ENCODE measurements at regions not wholly inside any gene's neighbourhood (a gene's known extent, or its start where the extent isn't known, plus 50 kb on each side); places are given as distances from the start of the nearest gene placed in this dataset.

DNA sequence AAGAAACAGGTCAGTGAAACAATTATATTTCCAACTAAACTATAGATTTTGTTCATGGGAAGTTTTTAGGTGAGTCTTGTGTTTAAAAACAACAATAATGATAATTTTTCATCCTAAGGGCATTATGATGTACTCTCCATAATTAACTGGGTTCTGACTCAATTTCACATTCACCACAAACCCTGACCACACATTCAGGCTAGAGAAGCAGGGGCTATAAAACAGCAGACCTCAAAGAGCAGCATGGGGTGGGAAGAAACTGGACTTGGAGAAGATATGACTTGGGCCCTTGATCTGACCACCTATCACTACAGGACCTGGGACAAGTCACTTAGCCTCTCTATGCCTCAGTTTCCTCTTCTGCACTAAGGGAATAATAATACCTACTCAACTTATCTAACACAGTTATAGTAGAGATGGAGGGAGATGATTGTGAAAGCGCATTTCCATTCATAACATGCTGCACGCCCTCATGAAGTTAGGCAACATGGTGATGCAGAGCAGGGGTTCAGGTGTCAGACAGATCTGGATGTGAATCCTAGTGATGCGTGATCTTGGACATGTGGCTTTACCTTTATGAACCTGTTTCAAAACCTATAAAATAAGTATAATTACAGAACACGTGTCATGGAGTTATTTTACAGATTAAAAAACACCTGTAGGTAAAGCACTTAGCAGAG, 63.0 kb upstream of the ACP3 start:
- no peaks in the 10 kb centered on the region for H3K9me3 Mint-ChIP-seq
- DNase-seq (ENCODE audit: low read depth, low spot score): no peak
- H3K36me3 Mint-ChIP-seq (ENCODE audit: low read depth): no peaks in the 10 kb centered on the region
- H3K4me1 Mint-ChIP-seq: no peaks in the 10 kb centered on the region
- no peak for TF ChIP-seq CTCF (conservative IDR thresholded peaks at IDR 0.05)
- H3K27ac Mint-ChIP-seq (ENCODE audit: unreplicated experiment): no peak overlapping the region
- no peak overlapping the region for H3K4me3 Mint-ChIP-seq
- peaks cover 2% of the 10 kb centered on the region for H3K27me3 Mint-ChIP-seq (ENCODE audit: low read depth)

DNA sequence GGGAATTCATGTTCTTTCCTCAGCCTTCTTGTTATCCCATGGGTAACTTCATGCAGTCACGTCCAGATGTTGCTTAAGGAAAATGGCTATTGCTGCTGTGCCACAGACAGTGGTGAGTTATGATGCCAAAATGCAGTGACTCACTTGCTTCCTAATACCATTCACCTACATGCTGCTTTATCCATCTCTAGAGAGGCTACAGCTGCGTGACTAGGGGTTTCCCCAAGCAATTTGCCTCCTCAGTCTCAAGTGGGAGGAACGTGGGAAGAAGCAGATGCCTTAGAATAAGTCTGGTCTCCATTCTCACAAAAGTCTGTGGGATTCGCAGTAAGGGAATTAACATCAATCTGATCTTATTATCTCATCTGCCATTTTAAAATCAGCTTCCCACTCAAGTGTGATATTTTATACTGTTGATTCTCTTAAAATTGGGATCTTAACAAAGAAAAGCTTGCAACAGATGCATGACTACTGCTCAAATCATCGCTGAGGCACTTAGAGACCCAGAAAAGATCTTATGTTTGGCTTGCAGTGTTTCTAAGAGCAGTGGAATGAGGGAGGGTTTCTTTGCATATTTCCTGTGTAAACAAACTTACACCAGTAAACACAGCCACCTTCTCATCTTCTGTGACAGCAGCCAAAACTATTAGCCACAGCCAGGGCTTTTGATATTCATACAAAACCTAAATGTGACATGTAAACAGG, 62.0 kb upstream of the ACP3 start:
- Mint-ChIP-seq H3K9me3 (no peaks in the 10 kb centered on the region), H3K36me3 (ENCODE audit: low read depth) (no peaks in the 10 kb centered on the region), H3K27ac (ENCODE audit: unreplicated experiment) (no peak overlapping the region), H3K27me3 (ENCODE audit: low read depth) (peaks cover 3% of the 10 kb centered on the region), H3K4me1 (no peaks in the 10 kb centered on the region), H3K4me3 (no peak overlapping the region)
- no peak for TF ChIP-seq CTCF (conservative IDR thresholded peaks at IDR 0.05)
- DNase-seq (ENCODE audit: low read depth, low spot score): no peak

DNA sequence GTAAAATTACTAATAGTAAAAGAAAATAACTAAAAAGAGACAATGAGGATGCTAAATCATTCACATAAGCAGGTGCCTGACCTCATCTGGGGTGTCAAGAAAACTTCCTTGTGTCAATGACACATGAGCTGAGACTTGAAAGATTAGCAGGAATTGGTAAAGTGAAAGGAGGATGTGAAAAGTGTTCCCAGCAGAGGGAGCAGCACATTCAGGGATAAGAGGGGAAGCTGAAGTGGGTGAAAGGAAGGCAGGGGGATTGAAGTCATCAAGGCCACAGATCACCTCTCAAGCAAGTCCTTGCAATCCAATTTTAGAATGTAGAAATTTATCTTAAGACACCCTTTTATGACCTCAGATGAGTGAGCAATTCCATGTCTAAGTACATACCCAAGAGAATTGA, 60.2 kb upstream of the ACP3 start:
- no peaks in the 10 kb centered on the region for H3K4me1 Mint-ChIP-seq
- no peaks in the 10 kb centered on the region for H3K36me3 Mint-ChIP-seq (ENCODE audit: low read depth)
- H3K4me3 Mint-ChIP-seq: no peak overlapping the region
- no peak overlapping the region for H3K27ac Mint-ChIP-seq (ENCODE audit: unreplicated experiment)
- peak; percentile 24 for DNase-seq (ENCODE audit: low read depth, low spot score)
- no peaks in the 10 kb centered on the region for H3K9me3 Mint-ChIP-seq
- TF ChIP-seq CTCF (conservative IDR thresholded peaks at IDR 0.05): peak; percentile 65
- H3K27me3 Mint-ChIP-seq (ENCODE audit: low read depth): peaks cover 3% of the 10 kb centered on the region

DNA sequence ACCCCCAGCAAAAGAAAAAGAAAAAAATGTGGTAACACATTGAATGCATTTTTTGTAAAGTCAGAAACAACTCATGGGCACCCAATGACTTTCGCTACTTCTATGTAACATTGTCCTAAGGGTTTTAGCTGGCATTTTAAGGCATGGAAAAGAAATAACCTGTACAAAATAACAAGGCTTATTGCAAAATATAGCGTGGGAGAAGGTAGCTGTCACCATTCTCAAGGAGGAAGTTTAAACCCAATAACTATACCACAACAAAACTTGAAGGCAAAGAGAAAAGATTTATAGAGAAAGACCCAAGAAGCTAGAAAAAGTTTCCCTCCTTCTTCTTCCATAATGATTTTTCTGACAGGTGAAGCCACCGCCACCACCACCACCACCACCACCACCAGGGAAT, 55.7 kb upstream of the ACP3 start:
- Mint-ChIP-seq H3K36me3 (ENCODE audit: low read depth) (no peaks in the 10 kb centered on the region), H3K4me3 (no peak overlapping the region), H3K27ac (ENCODE audit: unreplicated experiment) (no peak overlapping the region), H3K27me3 (ENCODE audit: low read depth) (peaks cover 3% of the 10 kb centered on the region), H3K9me3 (peaks cover 2% of the 10 kb centered on the region), H3K4me1 (no peaks in the 10 kb centered on the region)
- no peak for TF ChIP-seq CTCF (conservative IDR thresholded peaks at IDR 0.05)
- no peak for DNase-seq (ENCODE audit: low read depth, low spot score)

- Mint-ChIP-seq H3K4me1 (no peaks in the 10 kb centered on the region), H3K4me3 (no peak overlapping the region), H3K36me3 (ENCODE audit: low read depth) (no peaks in the 10 kb centered on the region), H3K27ac (ENCODE audit: unreplicated experiment) (no peak overlapping the region), H3K9me3 (peaks cover 2% of the 10 kb centered on the region), H3K27me3 (ENCODE audit: low read depth) (peaks cover 3% of the 10 kb centered on the region)
- no peak for TF ChIP-seq CTCF (conservative IDR thresholded peaks at IDR 0.05)
- DNase-seq (ENCODE audit: low read depth, low spot score): no peak
Measured at GRCh38 chr3:132262305-132262704, 54.9 kb upstream of the ACP3 start.
